Astrocyte (in vitro differentiated cells and primary cell): ENCODE measurements at regions not wholly inside any gene's neighbourhood (a gene's known extent, or its start where the extent isn't known, plus 50 kb on each side); places are given as distances from the start of the nearest gene placed in this dataset.

Source experiments
- DNase-seq: peaks from one replicate; pipeline ENCODE4 v3.0.0-alpha.2; 2010; ENCODE audit warnings: low read depth
- FAIRE-seq: peaks from 2 replicates; lab custom pipeline; 2011; peaks lifted over from hg19 to GRCh38; lab: Jason Lieb, UNC
- H2AFZ ChIP-seq: 2 replicates; pipeline ENCODE4 v1.6.0; 2012; ENCODE audit warnings: low read depth, low read length, inconsistent platforms
- H3K27ac ChIP-seq: 2 replicates; pipeline ENCODE4 v1.5.1; 2011; ENCODE audit warnings: low read depth, low read length, inconsistent platforms
- H3K27me3 ChIP-seq: 2 replicates; pipeline ENCODE4 v1.6.0; 2011; ENCODE audit warnings: low read length, inconsistent platforms; ENCODE audit not compliant: insufficient read depth
- H3K36me3 ChIP-seq: 2 replicates; pipeline ENCODE4 v1.5.1; 2011; ENCODE audit warnings: low read length, inconsistent platforms; ENCODE audit not compliant: insufficient read depth
- H3K4me1 ChIP-seq: 2 replicates; pipeline ENCODE4 v1.5.1; 2011; ENCODE audit warnings: low read length, inconsistent platforms; ENCODE audit not compliant: insufficient read depth
- H3K4me2 ChIP-seq: 2 replicates; pipeline ENCODE4 v1.6.0; 2012; ENCODE audit warnings: low read length, inconsistent platforms
- H3K4me3 ChIP-seq: 2 replicates; pipeline ENCODE4 v1.5.1; 2011; ENCODE audit warnings: low read depth, mild to moderate bottlenecking, low read length, inconsistent platforms; ENCODE audit not compliant: insufficient read depth
- H3K79me2 ChIP-seq: 2 replicates; pipeline ENCODE4 v1.6.0; 2012; ENCODE audit warnings: mild to moderate bottlenecking, low read length, inconsistent platforms; ENCODE audit not compliant: insufficient read depth
- H3K9ac ChIP-seq: 2 replicates; pipeline ENCODE4 v1.6.0; 2012; ENCODE audit warnings: mild to moderate bottlenecking, low read length, inconsistent platforms
- H3K9me3 ChIP-seq: 2 replicates; pipeline ENCODE4 v1.5.1; 2012; ENCODE audit warnings: low read depth, mild to moderate bottlenecking, low read length, inconsistent platforms; ENCODE audit not compliant: insufficient read depth
- H4K20me1 ChIP-seq: 2 replicates; pipeline ENCODE4 v1.6.0; 2012; ENCODE audit warnings: low read length, inconsistent platforms; ENCODE audit not compliant: insufficient read depth
- H3K27ac Mint-ChIP-seq: one replicate; pipeline ENCODE4 v1.8.0; 2021; ENCODE audit warnings: mild to moderate bottlenecking, mixed read lengths; ENCODE audit not compliant: unreplicated experiment
- H3K27me3 Mint-ChIP-seq: one replicate; pipeline ENCODE4 v1.8.0; 2021; ENCODE audit warnings: low read depth, mixed read lengths; ENCODE audit not compliant: unreplicated experiment
- H3K36me3 Mint-ChIP-seq: one replicate; pipeline ENCODE4 v1.8.0; 2021; ENCODE audit warnings: low read depth, mixed read lengths; ENCODE audit not compliant: unreplicated experiment
- H3K4me1 Mint-ChIP-seq: one replicate; pipeline ENCODE4 v1.8.0; 2021; ENCODE audit warnings: low read depth, mixed read lengths; ENCODE audit not compliant: unreplicated experiment
- H3K4me3 Mint-ChIP-seq: one replicate; pipeline ENCODE4 v1.8.0; 2021; ENCODE audit warnings: mild to moderate bottlenecking, moderate library complexity, mixed read lengths; ENCODE audit not compliant: unreplicated experiment
- H3K9me3 Mint-ChIP-seq: one replicate; pipeline ENCODE4 v1.8.0; 2021; ENCODE audit warnings: mild to moderate bottlenecking, mixed read lengths; ENCODE audit not compliant: unreplicated experiment
- EZH2 ChIP-seq: IDR thresholded peaks from 2 replicates; pipeline ENCODE4 v1.6.1; 2012; ENCODE audit warnings: mild to moderate bottlenecking, low read length, inconsistent platforms; ENCODE audit not compliant: insufficient read depth
- TF ChIP-seq, protein P1 (sequence below): IDR thresholded peaks from 2 replicates; pipeline ENCODE4 v1.5.1; 2011; ENCODE audit warnings: low read depth, mild to moderate bottlenecking, inconsistent platforms, low read length, moderate library complexity; ENCODE audit not compliant: insufficient read depth

DNA sequence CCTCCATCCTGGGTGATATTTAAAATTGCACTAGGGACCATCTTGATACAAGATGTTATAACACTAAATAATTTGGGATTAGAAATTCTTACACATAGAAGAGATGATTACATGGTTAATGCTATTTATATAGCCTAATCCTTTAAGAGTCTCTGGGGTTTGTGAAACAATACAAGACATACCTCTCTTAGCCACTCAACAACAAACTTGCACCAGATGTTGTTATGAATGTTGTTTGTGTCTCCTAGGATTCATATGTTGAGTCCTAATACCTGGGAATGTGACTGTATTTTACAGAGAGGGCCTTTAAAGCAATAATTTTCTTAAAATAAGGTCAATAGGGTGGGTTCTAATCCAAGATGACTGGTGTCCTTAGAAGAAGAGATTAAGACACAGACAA lies 678.3 kb downstream of the NYAP2 start:
- Histone ChIP-seq H3K4me2 (no peak overlapping the region), H3K27ac (peak overlapping the region; percentile 74), H3K27me3 (no peaks in the 10 kb centered on the region), H4K20me1 (no peaks in the 10 kb centered on the region), H2AFZ (no peak overlapping the region), H3K79me2 (no peaks in the 10 kb centered on the region), H3K4me3 (no peak overlapping the region), H3K9me3 (no peaks in the 10 kb centered on the region), H3K9ac (no peak overlapping the region), H3K4me1 (peaks cover 23% of the 10 kb centered on the region), H3K36me3 (no peaks in the 10 kb centered on the region)
- H3K9me3 Mint-ChIP-seq: no peaks in the 10 kb centered on the region
- no peak overlapping the region for H3K4me3 Mint-ChIP-seq
- DNase-seq (no peak), FAIRE-seq (no peak)
- H3K27ac Mint-ChIP-seq: no peak overlapping the region
- H3K4me1 Mint-ChIP-seq: peaks cover 32% of the 10 kb centered on the region
- no peaks in the 10 kb centered on the region for H3K27me3 Mint-ChIP-seq
- no peak for TF ChIP-seq EZH2
- TF ChIP-seq, protein P1, sequence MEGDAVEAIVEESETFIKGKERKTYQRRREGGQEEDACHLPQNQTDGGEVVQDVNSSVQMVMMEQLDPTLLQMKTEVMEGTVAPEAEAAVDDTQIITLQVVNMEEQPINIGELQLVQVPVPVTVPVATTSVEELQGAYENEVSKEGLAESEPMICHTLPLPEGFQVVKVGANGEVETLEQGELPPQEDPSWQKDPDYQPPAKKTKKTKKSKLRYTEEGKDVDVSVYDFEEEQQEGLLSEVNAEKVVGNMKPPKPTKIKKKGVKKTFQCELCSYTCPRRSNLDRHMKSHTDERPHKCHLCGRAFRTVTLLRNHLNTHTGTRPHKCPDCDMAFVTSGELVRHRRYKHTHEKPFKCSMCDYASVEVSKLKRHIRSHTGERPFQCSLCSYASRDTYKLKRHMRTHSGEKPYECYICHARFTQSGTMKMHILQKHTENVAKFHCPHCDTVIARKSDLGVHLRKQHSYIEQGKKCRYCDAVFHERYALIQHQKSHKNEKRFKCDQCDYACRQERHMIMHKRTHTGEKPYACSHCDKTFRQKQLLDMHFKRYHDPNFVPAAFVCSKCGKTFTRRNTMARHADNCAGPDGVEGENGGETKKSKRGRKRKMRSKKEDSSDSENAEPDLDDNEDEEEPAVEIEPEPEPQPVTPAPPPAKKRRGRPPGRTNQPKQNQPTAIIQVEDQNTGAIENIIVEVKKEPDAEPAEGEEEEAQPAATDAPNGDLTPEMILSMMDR: no peak
- H3K36me3 Mint-ChIP-seq: no peaks in the 10 kb centered on the region

DNA sequence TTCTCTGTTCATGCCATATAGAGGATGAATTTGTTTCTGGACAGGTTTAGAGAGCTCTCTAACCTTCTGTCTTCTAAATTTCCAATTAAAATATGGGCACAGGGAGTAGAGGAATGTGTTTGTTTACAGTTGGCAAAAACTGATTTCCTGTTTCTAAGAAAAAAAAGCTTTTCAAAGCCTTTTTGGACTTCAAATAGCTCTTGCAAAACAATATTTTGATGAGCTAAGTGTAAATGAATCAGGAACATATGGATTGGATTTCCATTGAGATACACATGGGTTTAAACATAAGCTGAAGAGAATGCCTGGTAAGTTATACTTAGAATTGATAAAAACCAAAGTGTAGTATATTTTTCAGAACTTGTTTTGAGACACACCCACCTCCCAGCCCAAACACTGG lies 677.5 kb downstream of the NYAP2 start:
- Histone ChIP-seq H3K79me2 (no peaks in the 10 kb centered on the region), H2AFZ (no peak overlapping the region), H4K20me1 (no peaks in the 10 kb centered on the region), H3K36me3 (no peaks in the 10 kb centered on the region), H3K4me1 (peaks cover 23% of the 10 kb centered on the region), H3K4me2 (no peak overlapping the region), H3K9me3 (no peaks in the 10 kb centered on the region), H3K27me3 (no peaks in the 10 kb centered on the region), H3K4me3 (no peak overlapping the region), H3K27ac (no peak overlapping the region), H3K9ac (no peak overlapping the region)
- Mint-ChIP-seq H3K9me3 (no peaks in the 10 kb centered on the region), H3K4me3 (no peak overlapping the region), H3K27me3 (no peaks in the 10 kb centered on the region), H3K4me1 (peaks cover 32% of the 10 kb centered on the region), H3K36me3 (no peaks in the 10 kb centered on the region), H3K27ac (peak overlapping the region; percentile 7)
- no peak for TF ChIP-seq EZH2
- TF ChIP-seq, protein P1: no peak
- FAIRE-seq (no peak), DNase-seq (no peak)

DNA sequence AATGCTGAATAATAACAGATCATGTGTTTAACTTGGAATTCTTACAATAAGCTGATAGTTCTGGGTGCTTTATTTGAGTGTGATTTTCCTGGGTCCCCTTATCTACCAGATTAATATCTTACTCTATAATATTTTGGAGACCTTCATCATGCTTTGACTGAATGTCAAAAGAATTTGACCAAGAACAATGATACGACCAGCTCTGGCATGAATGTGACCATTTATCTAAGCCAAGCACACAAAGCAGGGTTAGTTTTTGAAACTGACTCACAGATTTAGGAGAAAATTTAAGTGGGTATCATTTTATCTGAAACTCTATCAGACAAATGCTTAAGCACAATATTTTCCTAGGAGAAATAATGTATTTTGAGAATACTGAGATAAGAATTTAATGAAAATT lies 677.0 kb downstream of the NYAP2 start:
- no peak for TF ChIP-seq EZH2
- TF ChIP-seq, protein P1: no peak
- H3K27me3 Mint-ChIP-seq: no peaks in the 10 kb centered on the region
- H4K20me1 ChIP-seq: no peaks in the 10 kb centered on the region
- H3K4me3 Mint-ChIP-seq: no peak overlapping the region
- FAIRE-seq (no peak), DNase-seq (peak; percentile 18)
- no peaks in the 10 kb centered on the region for H3K27me3 ChIP-seq
- H3K9ac ChIP-seq: no peak overlapping the region
- H3K9me3 ChIP-seq: no peaks in the 10 kb centered on the region
- no peaks in the 10 kb centered on the region for H3K79me2 ChIP-seq
- peaks cover 23% of the 10 kb centered on the region for H3K4me1 ChIP-seq
- H2AFZ ChIP-seq: no peak overlapping the region
- H3K4me3 ChIP-seq: no peak overlapping the region
- peaks cover 32% of the 10 kb centered on the region for H3K4me1 Mint-ChIP-seq
- H3K27ac ChIP-seq: no peak overlapping the region
- no peaks in the 10 kb centered on the region for H3K36me3 ChIP-seq
- no peaks in the 10 kb centered on the region for H3K36me3 Mint-ChIP-seq
- no peak overlapping the region for H3K27ac Mint-ChIP-seq
- H3K9me3 Mint-ChIP-seq: no peaks in the 10 kb centered on the region
- no peak overlapping the region for H3K4me2 ChIP-seq
